HepG2 (cell line): ENCODE measurements at regions not wholly inside any gene's neighbourhood (a gene's known extent, or its start where the extent isn't known, plus 50 kb on each side); places are given as distances from the start of the nearest gene placed in this dataset.

Experiments used
- ATAC-seq: fragments of 200-7000 bp; cut with Tn5 transposase; 3 replicates; pipeline ENCODE4 v1.9.1; 2020; ENCODE audit warnings: mild to moderate bottlenecking, moderate library complexity
- BruUV-seq: library from RNA; stranded (reverse); fragments of 400-500 nt; replicated peaks from 2 replicates; lab custom pipeline; 2021; lab: Mats Ljungman, UMichigan
- CTCF ChIA-PET: fragments of 300-600 bp; formaldehyde crosslinking; extraction: SDS; loops from one replicate; lab custom pipeline; 2021; ENCODE audit warnings: low total read pairs, inconsistent platforms, low intra/inter-chr PET ratio; lab: Yijun Ruan, JAX
- POLR2A ChIA-PET: fragments of 350-600 bp; sonication (Branson Sonifier 250); formaldehyde crosslinking; loops from one replicate; lab custom pipeline; 2020; ENCODE audit warnings: antibody characterized with exemption, inconsistent platforms; lab: Yijun Ruan, JAX
- DNase-seq: peaks from one replicate; pipeline ENCODE4 v3.0.0-alpha.2; 2015; ENCODE audit warnings: low spot score
- FAIRE-seq: peaks from 3 replicates; lab custom pipeline; 2011; peaks lifted over from hg19 to GRCh38; lab: Jason Lieb, UNC
- H2AFZ ChIP-seq: one replicate; pipeline ENCODE4 v1.6.1; 2011; ENCODE audit warnings: low read length, inconsistent platforms
- H3K27ac ChIP-seq: fragments of 300-600 bp; 3 replicates; pipeline ENCODE4 v1.8.0; 2011; ENCODE audit warnings: mixed run types, mild to moderate bottlenecking, mixed read lengths, low read length, inconsistent platforms; ENCODE audit not compliant: insufficient read depth; ENCODE audit errors: extremely low read length
- H3K27me3 ChIP-seq, 2 experiments: fragments of 200-600 bp in 1 of 2; 2 replicates in 1 of 2; 3 replicates in 1 of 2; pipeline versions ENCODE4 v1.6.0 to v1.8.0; 2011; ENCODE audit warnings: low read length in 2 of 2, mild to moderate bottlenecking in 2 of 2, moderate library complexity in 2 of 2, inconsistent platforms in 1 of 2; ENCODE audit not compliant: insufficient read depth in 2 of 2, control insufficient read depth in 1 of 2
- H3K36me3 ChIP-seq, 2 experiments: fragments of 200-600 bp in 1 of 2; replicated peaks in 1 of 2; 2 replicates in 1 of 2; 3 replicates in 1 of 2; pipeline versions ENCODE4 v1.5.1 to v1.8.0; 2011; ENCODE audit warnings: low read length in 2 of 2, inconsistent platforms in 1 of 2; ENCODE audit not compliant: insufficient read depth in 2 of 2, control insufficient read depth in 1 of 2
- H3K4me1 ChIP-seq: 2 replicates; pipeline ENCODE4 v1.5.1; 2012; ENCODE audit warnings: low read length, inconsistent platforms; ENCODE audit not compliant: insufficient read depth
- H3K4me2 ChIP-seq: 2 replicates; pipeline ENCODE4 v1.6.0; 2011; ENCODE audit warnings: low read depth, low read length, inconsistent platforms
- H3K4me3 ChIP-seq, 3 experiments: fragments of 200-600 bp in 1 of 3; sonication (generic), shearing (Covaris generic) in 1 of 3; replicated peaks in 1 of 3; 2 replicates each; pipeline ENCODE4 v1.5.1; 2011 to 2016; ENCODE audit warnings: low read length in 3 of 3, inconsistent platforms in 2 of 3, low read depth in 2 of 3, mild to moderate bottlenecking in 2 of 3, control low read depth in 1 of 3, mixed read lengths in 1 of 3; ENCODE audit not compliant: insufficient read depth in 1 of 3
- H3K79me2 ChIP-seq: one replicate; pipeline ENCODE4 v1.6.1; 2011; ENCODE audit warnings: low read length, inconsistent platforms; ENCODE audit not compliant: insufficient read depth
- H3K9ac ChIP-seq: 2 replicates; pipeline ENCODE4 v1.6.0; 2011; ENCODE audit warnings: mild to moderate bottlenecking, low read depth, low read length, inconsistent platforms; ENCODE audit not compliant: insufficient read depth
- H3K9me3 ChIP-seq: 2 replicates; pipeline ENCODE4 v1.5.1; 2012; ENCODE audit warnings: mild to moderate bottlenecking, low read length
- H4K20me1 ChIP-seq: 2 replicates; pipeline ENCODE4 v1.6.0; 2011; ENCODE audit warnings: inconsistent platforms, mild to moderate bottlenecking, low read length, moderate library complexity; ENCODE audit not compliant: insufficient read depth
- GZF1 ChIP-seq: sonication (generic); formaldehyde crosslinking; IDR thresholded peaks from 2 replicates; pipeline ENCODE4 v1.5.1; 2020; ENCODE audit warnings: mild to moderate bottlenecking, missing genetic modification reagents
- HMGA1 ChIP-seq: sonication (generic); formaldehyde crosslinking; conservative IDR thresholded peaks from 2 replicates; pipeline ENCODE4 v1.4.0; 2020; ENCODE audit warnings: missing genetic modification reagents
- MBD4 ChIP-seq: IDR thresholded peaks from 2 replicates; pipeline ENCODE4 v1.6.1; 2012; ENCODE audit warnings: low read length, inconsistent platforms, borderline replicate concordance
- MEIS1 ChIP-seq: sonication (generic); formaldehyde crosslinking; IDR thresholded peaks from 2 replicates; pipeline ENCODE4 v1.9.0; 2021; ENCODE audit warnings: mild to moderate bottlenecking, missing genetic modification reagents, moderate library complexity, borderline replicate concordance
- STAT5B ChIP-seq: sonication (generic); formaldehyde crosslinking; IDR thresholded peaks from 2 replicates; pipeline ENCODE4 v1.4.0; 2020; ENCODE audit warnings: missing genetic modification reagents
- ZC3H13 ChIP-seq: sonication (generic); formaldehyde crosslinking; IDR thresholded peaks from 2 replicates; pipeline ENCODE4 v1.8.1; 2023; ENCODE audit warnings: mild to moderate bottlenecking, missing genetic modification reagents, moderate library complexity
- ZFP36L1 ChIP-seq: sonication (generic); formaldehyde crosslinking; IDR thresholded peaks from 2 replicates; pipeline ENCODE4 v1.8.0; 2022; ENCODE audit warnings: mild to moderate bottlenecking, missing genetic modification reagents, moderate library complexity
- ZNF709 ChIP-seq: sonication (generic); formaldehyde crosslinking; IDR thresholded peaks from 2 replicates; pipeline ENCODE4 v1.5.0; 2020; ENCODE audit warnings: mild to moderate bottlenecking, missing genetic modification reagents
- ZNF737 ChIP-seq: sonication (generic); formaldehyde crosslinking; IDR thresholded peaks from 2 replicates; pipeline ENCODE4 v1.5.0; 2020; ENCODE audit warnings: missing genetic modification reagents, mild to moderate bottlenecking, borderline replicate concordance
- WGBS: methylation state at CpG from one replicate; pipeline ENCODE4 v1.1.6; 2017; ENCODE audit warnings: low lambda C conversion rate; 5-methylcytosine and 5-hydroxymethylcytosine counted together
- in situ Hi-C: cut with HindIII; loops from 2 replicates; pipeline ENCODE4 v1.10.0; 2017; ENCODE audit warnings: low pct_unique_long_range_greater_than_20kb; ENCODE audit not compliant: extremely low pct_ligation_motif_present
- intact Hi-C: fragments of 100-400 bp; cut with micrococcal nuclease; formaldehyde crosslinking; loops from one replicate; pipeline ENCODE4 v1.10.0; 2022; ENCODE audit not compliant: unreplicated experiment
- TF ChIP-seq, protein P1 (sequence below): sonication (generic); formaldehyde crosslinking; conservative IDR thresholded peaks from 2 replicates; pipeline ENCODE4 v1.4.0; 2020; ENCODE audit warnings: missing genetic modification reagents

DNA sequence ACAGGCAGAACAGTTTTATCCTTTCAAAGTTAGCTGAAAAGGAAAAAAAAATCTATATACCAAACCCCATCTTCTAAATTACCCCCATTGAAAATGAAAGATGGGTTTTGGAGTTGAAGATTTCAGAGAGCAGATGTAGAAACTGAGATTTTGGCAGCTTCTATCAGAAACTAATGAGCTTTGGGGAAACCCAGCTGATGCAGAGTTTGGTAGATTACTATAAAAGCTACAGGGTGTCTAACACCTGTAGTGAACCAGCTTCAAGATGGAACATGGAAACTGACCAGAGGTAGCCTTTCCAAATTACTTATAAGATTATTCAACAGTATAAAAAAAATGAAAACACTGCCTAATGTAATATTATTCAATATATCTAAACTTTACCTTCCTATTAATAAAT is 583.1 kb downstream of the XIRP2 start:
- H3K27me3 ChIP-seq, result no peaks in the 10 kb centered on the region
- intact Hi-C loops (no loop called here), in situ Hi-C loops (no loop called here)
- no peak overlapping the region for H3K4me2 ChIP-seq
- H2AFZ ChIP-seq, result no peak overlapping the region
- FAIRE-seq, result no peak
- H3K9me3 ChIP-seq, result no peaks in the 10 kb centered on the region
- DNase-seq, result no peak
- no TSS peak for BruUV-seq
- H3K79me2 ChIP-seq, result no peaks in the 10 kb centered on the region
- no peak overlapping the region for H3K4me3 ChIP-seq
- no peaks in the 10 kb centered on the region for H3K4me1 ChIP-seq
- ChIA-PET CTCF (no interaction called here), POLR2A (no interaction called here)
- H4K20me1 ChIP-seq, result no peaks in the 10 kb centered on the region
- no peak for ATAC-seq
- H3K36me3 ChIP-seq, result no peaks in the 10 kb centered on the region
- no peak overlapping the region for H3K27ac ChIP-seq
- no peak for TF ChIP-seq HMGA1
- TF ChIP-seq, protein P1, sequence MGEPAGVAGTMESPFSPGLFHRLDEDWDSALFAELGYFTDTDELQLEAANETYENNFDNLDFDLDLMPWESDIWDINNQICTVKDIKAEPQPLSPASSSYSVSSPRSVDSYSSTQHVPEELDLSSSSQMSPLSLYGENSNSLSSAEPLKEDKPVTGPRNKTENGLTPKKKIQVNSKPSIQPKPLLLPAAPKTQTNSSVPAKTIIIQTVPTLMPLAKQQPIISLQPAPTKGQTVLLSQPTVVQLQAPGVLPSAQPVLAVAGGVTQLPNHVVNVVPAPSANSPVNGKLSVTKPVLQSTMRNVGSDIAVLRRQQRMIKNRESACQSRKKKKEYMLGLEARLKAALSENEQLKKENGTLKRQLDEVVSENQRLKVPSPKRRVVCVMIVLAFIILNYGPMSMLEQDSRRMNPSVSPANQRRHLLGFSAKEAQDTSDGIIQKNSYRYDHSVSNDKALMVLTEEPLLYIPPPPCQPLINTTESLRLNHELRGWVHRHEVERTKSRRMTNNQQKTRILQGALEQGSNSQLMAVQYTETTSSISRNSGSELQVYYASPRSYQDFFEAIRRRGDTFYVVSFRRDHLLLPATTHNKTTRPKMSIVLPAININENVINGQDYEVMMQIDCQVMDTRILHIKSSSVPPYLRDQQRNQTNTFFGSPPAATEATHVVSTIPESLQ, result no peak
- no peak for TF ChIP-seq ZNF709
- no peak for TF ChIP-seq MBD4
- no peak for TF ChIP-seq ZNF737 (CRISPR knock-in tag)
- TF ChIP-seq GZF1 (CRISPR knock-in tag), result no peak
- TF ChIP-seq STAT5B (CRISPR knock-in tag), result no peak
- TF ChIP-seq ZC3H13, result no peak
- H3K9ac ChIP-seq, result no peak overlapping the region

DNA sequence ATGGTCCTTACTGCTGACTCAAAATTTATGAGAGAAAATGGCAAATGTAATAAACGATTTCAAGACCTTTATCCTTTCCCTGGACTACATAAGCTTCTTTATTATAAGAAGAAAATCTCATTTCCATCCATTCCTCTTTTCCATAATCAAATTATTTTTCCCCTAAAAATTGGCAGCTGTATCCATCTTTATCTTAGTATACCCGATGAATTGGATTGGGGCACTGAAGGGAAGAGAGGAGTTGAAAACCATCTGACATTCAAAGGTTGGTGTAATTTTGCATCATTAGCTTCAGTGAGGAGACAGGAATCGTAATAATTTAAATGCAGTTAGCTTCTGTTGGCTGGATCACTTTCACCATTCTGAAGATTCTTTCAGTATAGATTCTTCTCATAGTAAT is 574.1 kb downstream of the XIRP2 start:
- Histone ChIP-seq H2AFZ (no peak overlapping the region), H3K79me2 (no peaks in the 10 kb centered on the region), H3K9ac (no peak overlapping the region), H3K4me2 (no peak overlapping the region), H3K9me3 (peaks cover 20% of the 10 kb centered on the region; the same call in 1 of the 2 replicates), H3K27me3 (no peaks in the 10 kb centered on the region), H3K4me3 (no peak overlapping the region), H3K36me3 (no peaks in the 10 kb centered on the region), H3K27ac (no peak overlapping the region), H3K4me1 (no peaks in the 10 kb centered on the region), H4K20me1 (no peaks in the 10 kb centered on the region)
- DNase-seq (no peak), FAIRE-seq (no peak), ATAC-seq (no peak)
- no peak for TF ChIP-seq ZFP36L1 (CRISPR knock-in tag)
- TF ChIP-seq MEIS1, result no peak
- in situ Hi-C loops (no loop called here), intact Hi-C loops (no loop called here)
- POLR2A ChIA-PET, result no interaction called here
- CTCF ChIA-PET, result no interaction called here
- 5% methylated on average over 3 of the region's 3 CpGs for WGBS
- no TSS peak for BruUV-seq
